ENCODE measurements at regions not wholly inside any gene's neighbourhood (a gene's known extent, or its start where the extent isn't known, plus 50 kb on each side); places are given as distances from the start of the nearest gene placed in this dataset.
"Not testable (repeated sequence)": the region's sequence is repeated elsewhere in the genome, so short reads cannot be mapped to it uniquely, and the experiment has no call there.

DNA sequence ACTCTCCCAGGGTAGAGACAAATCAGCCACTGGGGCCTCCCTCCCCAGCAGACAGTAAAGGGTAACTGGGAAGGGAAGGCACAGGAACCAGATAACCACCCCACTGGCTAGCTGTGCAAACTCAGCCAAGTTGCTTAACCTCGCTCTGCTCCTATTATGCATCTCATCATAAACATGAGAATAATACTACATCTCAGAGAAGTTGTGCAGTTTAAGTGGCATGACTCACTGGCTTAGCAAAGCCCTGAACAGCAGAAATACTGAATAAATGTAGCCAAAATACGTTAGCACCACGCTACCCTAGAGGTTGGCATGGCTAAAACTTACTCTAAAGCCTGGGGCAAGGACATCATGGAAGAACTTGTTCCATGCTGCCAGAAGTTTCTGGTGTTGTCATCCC lies 128.1 kb upstream of the ANK3 start:
- no peak for DNase-seq (ENCODE audit: low spot score)

DNA sequence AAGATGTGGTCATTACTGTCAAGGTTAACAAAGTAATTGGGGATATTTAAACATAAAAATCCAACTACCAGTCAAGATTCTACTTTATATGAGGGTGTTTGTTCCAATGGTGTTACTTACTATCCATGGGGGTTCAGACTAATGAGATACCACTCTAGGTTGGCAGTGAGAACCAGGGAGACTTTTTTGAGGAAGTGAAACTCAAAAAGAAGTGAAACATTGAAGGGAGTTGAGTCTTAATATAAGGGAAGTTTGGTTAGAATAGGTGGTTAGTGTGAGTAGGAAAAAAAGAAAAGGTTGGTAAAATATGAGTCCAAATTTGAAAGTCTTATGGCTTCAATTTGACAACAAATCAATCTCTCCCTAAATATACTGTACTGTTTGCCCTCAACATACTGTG lies 123.6 kb upstream of the ANK3 start:
- DNase-seq (ENCODE audit: low spot score): no peak

DNA sequence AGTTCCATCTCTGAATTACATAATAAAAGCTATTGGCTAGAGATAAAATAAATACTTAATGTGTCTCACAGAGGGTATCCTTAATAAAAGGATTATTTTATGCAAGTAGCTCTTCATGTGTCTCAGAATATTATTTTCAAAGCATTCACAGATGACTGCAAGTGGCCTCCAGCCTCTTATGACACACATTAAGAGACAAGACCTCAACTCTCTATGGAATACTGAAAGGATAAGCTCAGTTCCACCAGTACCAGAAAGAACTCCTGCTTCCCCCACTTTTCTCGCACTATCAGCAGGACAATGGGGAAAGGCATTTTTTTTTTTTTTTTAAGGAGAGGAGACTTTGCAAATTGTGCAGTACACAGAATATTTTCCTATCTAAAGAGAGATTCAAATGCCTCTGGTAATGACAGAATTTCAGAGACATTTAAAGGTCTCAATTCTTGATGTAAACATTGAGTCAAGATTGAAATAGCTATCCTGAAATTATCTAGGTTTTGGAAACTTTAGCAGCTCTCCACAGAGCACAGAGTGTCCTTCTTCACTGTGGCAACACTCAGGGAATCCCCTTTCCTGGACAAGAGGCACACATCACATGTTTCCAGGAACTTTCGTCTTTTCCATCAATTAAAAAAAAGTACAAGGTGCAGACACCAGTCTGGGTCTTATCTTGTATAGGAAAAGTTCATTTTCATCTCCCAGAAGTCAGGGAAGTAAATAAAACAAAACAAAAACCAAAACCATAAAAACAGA lies 122.0 kb upstream of the ANK3 start:
- DNase-seq (ENCODE audit: low spot score): no peak

DNA sequence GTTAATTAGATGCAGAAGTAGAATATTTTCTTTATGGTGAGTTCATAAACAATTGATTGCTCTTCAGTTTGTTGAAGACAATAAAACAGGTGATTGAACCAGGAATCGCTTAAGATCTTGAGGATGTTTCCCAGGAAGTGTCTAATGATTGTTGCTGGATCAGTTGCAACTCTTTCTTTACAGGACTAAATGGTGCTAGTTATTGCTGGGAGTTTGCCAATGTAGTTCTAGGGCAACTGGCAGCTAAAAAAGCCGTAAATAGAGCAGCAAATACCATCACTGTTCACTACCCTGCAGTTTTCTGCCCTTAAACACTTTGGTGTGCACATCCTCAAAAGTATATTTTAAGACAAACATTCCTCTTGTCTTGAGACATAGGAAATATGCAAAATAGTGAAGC lies 119.2 kb upstream of the ANK3 start:
- no peak for DNase-seq (ENCODE audit: low spot score)

DNA sequence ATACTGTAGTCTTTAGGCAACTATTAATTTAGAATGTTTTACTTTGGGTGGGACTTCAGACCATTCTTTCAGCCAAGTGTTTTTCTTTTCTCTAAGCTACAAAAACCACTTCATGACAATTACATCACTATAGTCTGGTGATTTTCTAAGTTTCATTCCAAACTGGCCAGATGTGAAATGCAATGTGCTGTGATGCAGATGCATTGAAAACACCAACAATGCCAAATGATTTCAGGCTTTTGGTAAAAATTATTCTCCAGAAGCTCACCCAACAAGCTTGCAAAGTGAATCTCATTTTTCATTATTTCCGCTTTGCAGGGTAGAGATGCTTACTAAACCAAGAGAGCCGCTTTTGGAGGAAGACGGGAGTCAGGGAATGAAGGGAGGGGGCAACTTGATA lies 118.4 kb upstream of the ANK3 start:
- DNase-seq (ENCODE audit: low spot score): no peak

DNA sequence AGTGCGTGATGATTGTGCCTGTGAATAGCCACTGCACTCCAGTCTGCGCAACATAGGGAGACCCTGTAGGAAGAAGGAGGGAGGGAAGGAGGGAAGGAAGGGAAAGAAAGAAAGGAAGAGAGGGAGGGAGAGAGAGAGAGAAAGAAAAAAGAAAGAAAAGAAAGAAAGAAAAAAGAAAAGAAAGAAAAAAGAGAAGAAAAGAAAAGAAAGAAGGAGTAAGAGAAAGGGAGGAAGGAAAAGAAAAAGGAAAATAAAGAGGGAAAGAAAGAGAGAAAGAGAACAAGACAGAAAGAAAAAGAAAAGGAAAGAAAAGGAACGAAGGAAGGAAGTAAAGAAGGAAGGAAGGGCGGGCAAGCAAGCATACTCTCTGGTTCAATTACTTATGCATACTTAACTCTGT lies 112.9 kb upstream of the ANK3 start:
- DNase-seq (ENCODE audit: low spot score): no peak

DNA sequence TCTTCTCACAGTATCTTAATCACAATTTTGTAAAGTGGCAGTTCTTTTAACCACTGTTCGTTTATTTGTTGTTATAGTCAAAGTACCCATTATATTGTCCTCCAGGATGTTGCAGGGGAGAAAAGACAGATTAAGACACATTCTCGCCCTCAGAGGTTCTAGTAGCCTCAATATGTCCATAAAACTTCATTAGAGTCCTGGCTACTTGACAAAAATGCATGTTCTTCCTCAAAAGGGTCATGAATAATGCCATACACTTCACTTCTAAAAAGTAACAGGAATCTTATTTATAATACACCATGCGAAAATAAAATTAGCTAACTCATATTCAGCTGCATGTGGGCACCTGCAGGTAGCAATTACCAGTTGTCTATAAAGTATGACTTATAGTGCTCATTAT lies 109.3 kb upstream of the ANK3 start:
- no peak for DNase-seq (ENCODE audit: low spot score)

DNA sequence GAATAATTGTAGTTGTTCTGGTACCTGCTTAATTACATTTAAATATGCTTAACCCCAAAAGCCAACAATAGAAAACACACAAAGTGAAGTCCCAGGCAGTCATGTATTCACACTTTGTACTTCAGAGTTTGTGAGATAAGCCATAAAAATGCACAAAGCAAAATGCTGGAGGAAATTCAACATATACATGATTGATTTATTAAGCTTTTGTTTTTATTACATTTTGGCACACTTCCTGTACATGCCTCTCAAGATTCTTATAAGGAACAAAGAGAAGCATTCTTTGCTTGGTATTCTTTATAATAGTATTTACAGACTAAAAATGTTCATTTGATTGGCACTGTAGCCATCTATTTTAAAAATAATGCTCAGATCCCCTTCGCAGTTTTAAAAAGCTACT lies 107.7 kb upstream of the ANK3 start:
- DNase-seq (ENCODE audit: low spot score): no peak

DNA sequence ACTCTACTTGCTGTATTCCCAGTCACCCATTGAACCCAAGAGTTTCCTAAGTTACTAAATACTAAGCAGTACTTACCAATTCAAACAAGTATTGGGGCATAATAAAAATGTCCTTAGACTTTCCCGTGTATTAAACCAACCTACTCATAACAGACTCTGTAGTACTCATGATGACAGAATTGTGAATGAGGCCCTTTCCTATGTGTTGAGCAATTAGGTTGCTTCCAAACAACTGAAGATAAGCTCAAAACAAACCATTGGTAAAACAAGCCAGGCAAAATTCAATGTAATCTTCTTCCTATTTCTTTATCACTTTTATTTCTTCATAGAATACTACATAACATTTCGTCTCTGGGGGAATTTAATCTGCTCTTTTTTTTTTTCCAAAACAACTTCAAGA lies 106.5 kb upstream of the ANK3 start:
- no peak for DNase-seq (ENCODE audit: low spot score)

DNA sequence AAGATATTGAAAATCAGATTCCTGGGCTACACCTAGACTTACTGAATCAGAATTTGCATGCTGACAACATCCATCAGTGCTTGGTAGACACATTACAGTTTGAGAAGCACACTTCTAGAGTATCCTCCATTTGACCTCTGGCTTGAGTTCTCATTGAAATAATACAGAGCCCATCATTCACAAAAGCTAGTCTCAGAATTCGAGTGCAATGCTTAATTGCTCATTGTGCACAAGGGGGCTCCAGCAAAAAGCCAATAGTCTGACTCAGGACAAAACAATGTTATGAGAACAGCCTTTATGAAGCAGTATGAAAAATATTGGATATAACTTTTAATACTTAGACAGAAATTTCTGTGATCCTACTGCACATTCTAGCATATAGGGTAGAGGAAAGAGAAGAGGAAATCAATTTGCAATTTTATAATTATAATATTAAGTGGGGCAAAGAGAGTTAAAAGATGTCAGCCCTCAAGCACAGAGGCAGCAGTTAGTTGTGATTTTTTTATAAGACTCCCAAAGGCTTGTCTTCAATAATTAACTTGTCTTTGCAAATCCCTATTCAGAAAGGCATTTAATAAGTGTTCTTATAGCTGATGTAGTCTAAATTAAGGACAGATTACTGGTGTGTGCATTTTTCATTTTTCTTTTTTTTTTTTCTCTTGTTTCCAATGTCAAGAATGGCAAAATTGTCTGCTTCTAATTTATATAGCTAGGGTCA lies 105.8 kb upstream of the ANK3 start:
- no peak for DNase-seq (ENCODE audit: low spot score)

DNA sequence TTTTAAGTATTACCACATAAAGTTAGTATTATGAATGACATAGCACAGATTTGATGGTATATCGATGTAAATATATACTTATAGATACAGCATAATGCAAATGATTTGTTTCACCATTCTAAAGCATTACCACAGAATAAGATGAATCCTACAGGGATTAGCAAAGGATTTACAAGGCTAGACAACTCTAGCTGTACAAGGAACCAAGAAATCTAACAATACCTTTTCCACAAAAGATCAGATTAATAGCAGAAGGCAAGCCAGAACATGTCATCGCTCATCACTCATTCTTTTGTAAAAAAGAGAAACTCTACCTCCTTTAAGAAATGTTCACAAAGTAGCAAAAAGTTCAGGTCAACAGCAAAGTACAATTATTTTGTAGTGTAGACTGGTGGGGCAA lies 105.1 kb upstream of the ANK3 start:
- no peak for DNase-seq (ENCODE audit: low spot score)

DNA sequence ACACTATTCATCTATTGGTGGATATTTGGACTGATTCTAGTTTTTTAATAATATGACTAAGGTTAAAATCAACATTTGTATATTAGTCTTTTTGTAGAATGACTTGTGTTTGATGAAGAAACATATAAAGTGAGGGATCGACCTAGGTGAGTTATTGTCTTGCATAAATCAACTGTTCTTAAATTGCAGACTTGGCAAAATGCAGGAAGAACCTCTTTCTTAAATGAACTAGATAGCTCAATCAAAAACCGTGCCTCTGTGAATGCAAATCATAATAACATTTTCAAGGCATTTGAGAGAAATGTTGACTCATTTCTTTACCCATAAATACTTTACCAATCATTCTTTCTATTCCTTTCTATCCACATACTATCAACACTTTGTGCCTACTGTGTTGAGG lies 101.5 kb upstream of the ANK3 start:
- DNase-seq (ENCODE audit: low spot score): no peak

DNA sequence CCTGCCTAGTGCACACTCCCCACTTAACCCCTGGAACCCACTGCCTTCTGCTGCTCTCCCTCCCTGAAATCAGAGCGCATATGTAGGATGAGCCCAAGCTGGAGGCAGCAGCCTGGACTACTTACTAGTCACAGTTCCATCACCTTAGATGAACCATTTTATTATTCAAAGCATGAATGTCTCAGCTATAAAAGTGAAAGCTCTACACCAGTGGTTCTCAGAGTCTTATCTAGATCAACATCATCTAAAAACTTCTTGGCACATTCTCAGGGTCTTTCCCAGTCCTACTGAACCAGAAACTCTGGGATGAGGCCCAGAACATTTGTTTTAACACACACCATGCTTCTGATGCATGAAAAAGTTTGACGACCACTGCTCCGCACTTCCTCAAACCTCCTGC lies 100.3 kb upstream of the ANK3 start:
- no peak for DNase-seq (ENCODE audit: low spot score)

DNA sequence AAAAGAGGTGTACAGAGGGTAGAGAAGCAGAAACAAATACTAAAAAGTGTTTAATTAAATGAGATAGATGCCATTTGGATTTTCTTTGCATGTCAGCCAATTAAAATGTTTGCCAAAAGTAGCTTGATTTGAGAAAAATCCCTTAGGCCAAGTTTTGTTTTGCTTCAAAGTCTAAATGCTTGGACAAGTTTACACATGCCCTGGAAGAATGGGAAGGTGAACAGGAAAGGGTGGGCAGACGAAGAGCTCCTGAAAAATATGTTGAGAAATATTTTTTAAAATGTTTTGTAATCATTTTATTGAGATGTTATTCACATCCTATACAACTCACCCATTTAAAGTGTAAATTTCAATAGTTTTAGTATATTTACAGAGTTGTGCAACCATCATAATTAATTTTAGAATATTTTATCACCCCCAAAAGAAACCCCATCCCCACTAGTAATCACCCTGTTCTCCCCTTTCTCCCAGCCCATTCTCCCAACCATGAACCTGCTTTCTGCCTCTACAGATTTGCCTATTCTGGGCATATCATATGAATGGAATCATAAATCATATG lies 98.5 kb upstream of the ANK3 start:
- no peak for DNase-seq (ENCODE audit: low spot score)

DNA sequence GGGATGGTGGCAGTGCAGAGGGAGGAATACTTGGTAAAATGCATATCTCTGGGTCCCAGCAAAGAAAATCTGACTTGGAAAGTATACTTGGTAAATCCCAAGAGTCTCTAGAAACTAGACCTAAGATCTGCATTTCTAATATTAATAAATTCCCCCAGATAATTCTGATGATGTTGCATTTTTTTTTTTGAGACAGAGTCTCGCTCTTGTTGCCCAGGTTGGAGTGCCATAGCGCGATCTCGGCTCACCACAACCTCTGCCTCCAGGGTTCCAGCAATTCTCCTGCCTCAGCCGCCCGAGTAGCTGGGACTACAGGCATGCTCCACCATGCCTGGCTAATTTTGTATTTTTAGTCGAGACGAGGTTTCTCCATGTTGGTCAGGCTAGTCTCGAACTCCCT lies 97.9 kb upstream of the ANK3 start:
- DNase-seq (ENCODE audit: low spot score): no peak

DNA sequence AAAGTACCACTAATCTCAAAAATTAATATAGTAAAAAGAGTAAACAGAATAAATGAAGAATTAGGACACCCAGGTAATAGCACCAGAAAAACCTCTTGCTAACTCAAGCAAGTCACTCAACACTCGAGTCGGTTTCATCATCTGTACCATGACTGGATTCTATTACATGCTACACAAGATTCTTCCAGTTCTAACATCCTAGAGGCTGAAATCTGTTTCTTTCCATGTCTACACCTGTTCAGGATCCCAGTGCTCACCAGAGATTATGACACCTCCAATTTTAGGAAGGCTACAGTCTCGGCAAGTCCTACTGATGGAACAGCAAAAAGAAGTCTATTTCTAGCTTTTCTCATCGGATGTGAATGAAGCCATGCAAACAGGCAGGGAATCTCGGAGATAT lies 95.3 kb upstream of the ANK3 start:
- no peak for DNase-seq (ENCODE audit: low spot score)

DNA sequence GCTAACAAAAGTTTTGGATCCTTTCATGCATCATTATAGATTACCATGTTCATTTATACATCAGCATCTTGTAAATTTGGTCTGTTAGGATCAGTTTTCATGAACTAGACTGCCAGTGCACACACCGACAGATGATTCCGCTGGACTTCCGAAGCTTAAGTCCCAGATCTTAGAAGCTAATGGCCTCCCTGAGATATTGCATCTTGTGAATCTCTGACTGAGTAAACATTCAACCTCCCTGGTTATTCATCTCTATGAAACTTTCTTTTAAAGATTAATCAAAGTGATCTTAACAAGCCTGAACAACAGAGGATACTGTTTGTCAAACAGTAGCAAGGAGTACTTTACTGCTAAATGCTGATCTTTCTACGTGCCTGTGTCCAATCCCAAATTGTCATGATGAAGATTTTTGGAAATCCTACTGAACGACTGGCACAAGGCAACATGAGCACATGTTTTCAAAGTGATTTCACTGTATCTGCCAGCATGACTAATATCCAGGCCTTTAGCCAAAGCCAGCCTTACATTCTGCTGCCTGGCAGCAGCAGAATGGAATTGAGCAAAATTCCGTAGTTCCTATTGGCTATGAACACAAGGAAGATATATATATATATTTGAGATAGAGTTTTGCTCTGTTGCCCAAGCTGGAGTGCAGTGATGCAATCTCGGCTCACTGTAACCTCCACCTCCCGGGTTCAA lies 91.3 kb upstream of the ANK3 start:
- DNase-seq (ENCODE audit: low spot score): peak; percentile 50

DNA sequence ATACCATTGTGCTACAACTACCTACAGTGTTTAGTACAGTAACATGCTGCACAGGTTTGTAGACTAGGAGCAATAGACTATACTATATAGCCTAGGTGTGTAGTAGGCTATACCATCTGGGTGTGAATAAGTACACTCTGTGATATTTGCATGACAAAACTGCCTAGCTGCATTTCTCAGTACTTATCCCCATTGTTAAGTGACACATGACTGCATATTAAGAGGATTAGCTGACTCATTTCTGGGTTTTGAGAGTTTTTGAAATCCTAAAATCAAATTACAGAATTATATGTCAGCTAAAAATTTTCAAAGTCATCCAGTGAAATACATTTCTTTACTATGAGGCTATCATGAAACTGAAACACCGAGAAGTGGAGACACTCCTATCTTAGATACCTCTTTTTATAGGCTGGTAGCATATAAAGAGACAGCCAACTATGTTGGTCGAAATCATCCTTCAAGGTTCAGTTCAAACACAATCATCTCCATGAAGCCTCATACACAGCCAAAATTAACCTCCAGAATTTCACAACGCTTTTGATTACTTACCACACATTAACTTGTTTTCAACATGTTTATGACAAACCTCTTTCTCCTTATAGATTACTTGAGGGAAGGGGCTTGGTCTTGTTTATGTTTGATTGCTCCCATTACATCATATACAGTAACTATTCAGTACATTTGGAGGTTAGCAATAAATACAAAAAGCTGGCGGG lies 89.8 kb upstream of the ANK3 start:
- DNase-seq (ENCODE audit: low spot score): no peak

DNA sequence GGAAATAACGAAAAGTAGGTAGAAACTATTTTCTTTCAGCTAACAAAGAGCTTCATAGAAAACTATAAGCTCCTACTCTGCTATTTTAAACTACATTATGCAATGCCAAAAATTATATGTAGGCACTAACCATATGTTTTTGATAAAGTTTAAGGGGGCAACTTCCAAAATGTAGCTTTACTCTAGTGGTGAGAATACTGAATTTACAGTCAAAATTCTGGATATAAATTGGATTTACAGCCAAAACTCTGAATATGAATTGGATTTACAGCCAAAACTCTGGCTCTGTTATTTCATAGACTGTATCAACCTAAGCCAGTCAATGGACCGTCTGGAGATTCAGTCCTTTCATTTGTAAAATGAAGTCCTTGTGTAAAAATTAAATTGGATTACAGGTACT lies 86.8 kb upstream of the ANK3 start:
- DNase-seq (ENCODE audit: low spot score): no peak

DNA sequence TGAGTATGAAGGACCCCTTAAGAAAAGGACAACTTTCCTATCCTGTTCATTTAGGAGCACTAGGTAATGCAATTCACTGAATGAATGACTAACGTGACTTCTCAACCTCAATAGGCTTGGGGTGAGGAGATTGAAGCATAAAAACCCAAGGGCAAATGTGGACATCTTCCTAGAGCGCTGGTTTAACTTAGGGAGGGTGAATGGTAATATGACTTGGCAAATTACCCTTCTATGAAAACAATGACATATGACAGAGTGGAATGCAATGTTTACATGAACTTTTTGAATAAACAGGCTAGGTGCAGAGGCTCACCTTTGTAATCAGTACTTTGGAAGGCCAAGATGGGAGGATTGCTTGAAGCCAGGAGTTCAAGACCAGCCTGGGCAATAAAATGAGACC lies 83.9 kb upstream of the ANK3 start:
- DNase-seq (ENCODE audit: low spot score): no peak

DNA sequence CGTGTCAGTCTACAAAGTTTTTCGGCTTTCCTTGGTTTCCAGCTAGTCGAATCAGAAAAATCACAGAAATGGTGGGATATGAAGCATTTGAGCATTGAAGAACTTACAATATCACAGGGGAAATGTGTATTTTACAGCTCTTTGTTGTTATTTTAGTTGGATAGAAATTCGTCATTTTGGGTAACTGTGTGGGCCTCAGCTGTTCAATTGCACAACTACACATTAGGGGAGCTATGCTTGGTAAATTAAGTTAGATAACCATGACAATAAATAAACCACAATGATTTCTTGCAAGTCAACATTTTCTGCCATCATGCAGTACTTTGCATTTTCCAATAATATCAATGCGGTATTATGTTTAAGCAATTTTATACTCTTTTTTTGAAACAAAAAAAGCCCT lies 80.4 kb upstream of the ANK3 start:
- DNase-seq (ENCODE audit: low spot score): no peak

DNA sequence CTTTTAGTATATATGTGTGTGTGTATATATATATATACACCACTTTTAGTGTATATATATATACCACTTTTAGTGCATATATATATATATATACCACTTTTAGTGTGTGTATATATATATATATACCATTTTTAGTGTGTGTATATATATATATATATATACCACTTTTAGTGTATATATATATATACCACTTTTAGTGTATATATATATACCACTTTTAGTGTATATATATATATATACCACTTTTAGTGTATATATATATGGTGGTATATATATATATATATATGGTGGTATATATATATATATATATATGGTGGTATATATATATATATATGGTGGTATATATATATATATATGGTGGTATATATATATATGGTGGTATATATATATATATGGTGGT lies 79.5 kb upstream of the ANK3 start:
- not testable (repeated sequence) for DNase-seq (ENCODE audit: low spot score)

Measured in ureter (tissue), 1 donor.